SK-N-SH (cell line): ENCODE measurements at regions not wholly inside any gene's neighbourhood (a gene's known extent, or its start where the extent isn't known, plus 50 kb on each side); places are given as distances from the start of the nearest gene placed in this dataset.

Experiments used
- CTCF ChIA-PET: fragments of 300-600, 350-600 bp; formaldehyde crosslinking; extraction: SDS; loops from one replicate; lab custom pipeline; 2021; lab: Yijun Ruan, JAX
- POLR2A ChIA-PET: fragments of 350-600 bp; sonication (Branson Sonifier 250); formaldehyde crosslinking; extraction: SDS; loops from one replicate; lab custom pipeline; 2020; ENCODE audit warnings: antibody characterized with exemption, inconsistent platforms; lab: Yijun Ruan, JAX
- DNase-seq: peaks from one replicate; pipeline ENCODE4 v3.0.0; 2012
- H2AFZ ChIP-seq: fragments of 200-600 bp; sonication (generic); 2 replicates; pipeline ENCODE4 v1.8.1; 2016; ENCODE audit warnings: antibody characterized with exemption, mild to moderate bottlenecking, low read depth
- H3F3A ChIP-seq: fragments of 200-600 bp; sonication (generic); replicated peaks from 2 replicates; pipeline ENCODE3; 2016; ENCODE audit warnings: antibody characterized with exemption, mild to moderate bottlenecking; ENCODE audit not compliant: insufficient read depth
- H3K27ac ChIP-seq, 2 experiments: fragments of 200-500 bp in 1 of 2; fragments of 200-600 bp in 1 of 2; sonication (Bioruptor generic) in 1 of 2; sonication (generic), shearing (Covaris generic) in 1 of 2; 2 replicates each; pipeline versions ENCODE4 v1.5.1 to v1.6.1; 2014 to 2016; ENCODE audit warnings: low read depth in 2 of 2, inconsistent platforms in 1 of 2, low read length in 1 of 2, mild to moderate bottlenecking in 1 of 2, mixed read lengths in 1 of 2
- H3K27me3 ChIP-seq: fragments of 200-600 bp; sonication (generic), shearing (Covaris generic); 2 replicates; pipeline ENCODE4 v1.6.1; 2016; ENCODE audit warnings: mixed run types; ENCODE audit not compliant: insufficient read depth
- H3K36me3 ChIP-seq, 2 experiments: fragments of 200-500 bp in 1 of 2; fragments of 200-600 bp in 1 of 2; sonication (Bioruptor generic) in 1 of 2; sonication (generic) in 1 of 2; replicated peaks in 1 of 2; 2 replicates each; pipeline versions ENCODE3 to v1.5.1; 2014 to 2016; ENCODE audit warnings: low read length in 1 of 2, mild to moderate bottlenecking in 1 of 2; ENCODE audit not compliant: insufficient read depth in 2 of 2, control insufficient read depth in 1 of 2
- H3K4me1 ChIP-seq, 2 experiments: fragments of 200-500 bp in 1 of 2; fragments of 200-600 bp in 1 of 2; sonication (Bioruptor generic) in 1 of 2; sonication (generic), shearing (Covaris generic) in 1 of 2; 2 replicates each; pipeline versions ENCODE4 v1.5.1 to v1.6.1; 2014 to 2016; ENCODE audit warnings: low read depth in 1 of 2, low read length in 1 of 2, mixed run types in 1 of 2; ENCODE audit not compliant: insufficient read depth in 2 of 2, control insufficient read depth in 1 of 2
- H3K4me2 ChIP-seq: fragments of 200-600 bp; sonication (generic), shearing (Covaris generic); 2 replicates; pipeline ENCODE4 v1.6.1; 2017; ENCODE audit warnings: mixed run types
- H3K4me3 ChIP-seq, 2 experiments: fragments of 200-500 bp in 1 of 2; fragments of 200-600 bp in 1 of 2; sonication (Bioruptor generic) in 1 of 2; sonication (generic), shearing (Covaris generic) in 1 of 2; 2 replicates each; pipeline versions ENCODE4 v1.5.1 to v1.8.1; 2014 to 2016; ENCODE audit warnings: low read depth in 2 of 2, inconsistent platforms in 1 of 2, low read length in 1 of 2, mild to moderate bottlenecking in 1 of 2, mixed read lengths in 1 of 2, moderate library complexity in 1 of 2
- H3K79me2 ChIP-seq: fragments of 200-600 bp; sonication (generic); 2 replicates; pipeline ENCODE4 v1.8.1; 2017; ENCODE audit warnings: mild to moderate bottlenecking; ENCODE audit not compliant: insufficient read depth
- H3K9ac ChIP-seq: fragments of 200-600 bp; sonication (generic); 2 replicates; pipeline ENCODE4 v1.6.1; 2017; ENCODE audit warnings: mixed run types
- H3K9me2 ChIP-seq: fragments of 200-600 bp; sonication (generic); 2 replicates; pipeline ENCODE4 v1.6.1; 2017; ENCODE audit warnings: mixed run types
- H3K9me3 ChIP-seq: fragments of 200-600 bp; sonication (generic); 2 replicates; pipeline ENCODE4 v1.6.1; 2017; ENCODE audit warnings: mixed run types, mild to moderate bottlenecking, moderate library complexity
- H4K20me1 ChIP-seq: fragments of 200-600 bp; sonication (generic); 2 replicates; pipeline ENCODE4 v1.6.1; 2017; ENCODE audit warnings: mild to moderate bottlenecking, mixed run types; ENCODE audit not compliant: insufficient read depth
- CHD2 ChIP-seq: fragments of 150-350 bp; IDR thresholded peaks from 2 replicates; pipeline ENCODE4 v1.6.1; 2018; ENCODE audit warnings: low read length; ENCODE audit not compliant: partially characterized antibody
- CTCF ChIP-seq: fragments of 200-600 bp; sonication (generic); IDR thresholded peaks from 2 replicates; pipeline ENCODE4 v1.6.1; 2017; ENCODE audit warnings: antibody characterized with exemption, mild to moderate bottlenecking, moderate library complexity
- FOSL2 ChIP-seq: IDR thresholded peaks from 2 replicates; pipeline ENCODE4 v1.4.0; 2012; ENCODE audit warnings: low read depth, mild to moderate bottlenecking, moderate library complexity, borderline replicate concordance
- FOXJ3 ChIP-seq: sonication (generic); formaldehyde crosslinking; IDR thresholded peaks from 2 replicates; pipeline ENCODE4 v1.5.1; 2020; ENCODE audit warnings: mild to moderate bottlenecking, missing genetic modification reagents
- GATA2 ChIP-seq: sonication (generic); formaldehyde crosslinking; IDR thresholded peaks from 2 replicates; pipeline ENCODE4 v1.5.0; 2020; ENCODE audit warnings: mild to moderate bottlenecking, missing genetic modification reagents
- MAX ChIP-seq: IDR thresholded peaks from 2 replicates; pipeline ENCODE4 v1.4.0; 2012; ENCODE audit warnings: low read depth
- NRF1 ChIP-seq: IDR thresholded peaks from 2 replicates; pipeline ENCODE4 v1.6.1; 2012; ENCODE audit warnings: low read depth, mild to moderate bottlenecking, low read length
- PBX3 ChIP-seq: IDR thresholded peaks from 2 replicates; pipeline ENCODE4; 2012
- RCOR1 ChIP-seq: fragments of 150-350 bp; IDR thresholded peaks from 2 replicates; pipeline ENCODE4 v1.6.1; 2017; ENCODE audit warnings: antibody characterized with exemption, low read length
- RXRA ChIP-seq: IDR thresholded peaks from 2 replicates; pipeline ENCODE4 v1.4.0; 2012; ENCODE audit warnings: low read depth, mild to moderate bottlenecking, borderline replicate concordance
- SIN3A ChIP-seq: IDR thresholded peaks from 2 replicates; pipeline ENCODE4 v1.6.1; 2012; ENCODE audit warnings: low read depth, mild to moderate bottlenecking, low read length, moderate library complexity, borderline replicate concordance
- SMC3 ChIP-seq: IDR thresholded peaks from 2 replicates; pipeline ENCODE4 v1.6.1; 2012; ENCODE audit warnings: low read depth, low read length, improper control_type of control experiment
- YY1 ChIP-seq: IDR thresholded peaks from 2 replicates; pipeline ENCODE4 v1.4.0; 2012; ENCODE audit warnings: low read depth, mild to moderate bottlenecking
- ZBTB33 ChIP-seq: IDR thresholded peaks from 2 replicates; pipeline ENCODE4 v1.4.0; 2012; ENCODE audit warnings: low read depth, borderline replicate concordance
- WGBS: methylation state at CpG from one replicate; pipeline ENCODE4 v1.1.6; 2017; ENCODE audit warnings: low lambda C conversion rate; 5-methylcytosine and 5-hydroxymethylcytosine counted together

DNA sequence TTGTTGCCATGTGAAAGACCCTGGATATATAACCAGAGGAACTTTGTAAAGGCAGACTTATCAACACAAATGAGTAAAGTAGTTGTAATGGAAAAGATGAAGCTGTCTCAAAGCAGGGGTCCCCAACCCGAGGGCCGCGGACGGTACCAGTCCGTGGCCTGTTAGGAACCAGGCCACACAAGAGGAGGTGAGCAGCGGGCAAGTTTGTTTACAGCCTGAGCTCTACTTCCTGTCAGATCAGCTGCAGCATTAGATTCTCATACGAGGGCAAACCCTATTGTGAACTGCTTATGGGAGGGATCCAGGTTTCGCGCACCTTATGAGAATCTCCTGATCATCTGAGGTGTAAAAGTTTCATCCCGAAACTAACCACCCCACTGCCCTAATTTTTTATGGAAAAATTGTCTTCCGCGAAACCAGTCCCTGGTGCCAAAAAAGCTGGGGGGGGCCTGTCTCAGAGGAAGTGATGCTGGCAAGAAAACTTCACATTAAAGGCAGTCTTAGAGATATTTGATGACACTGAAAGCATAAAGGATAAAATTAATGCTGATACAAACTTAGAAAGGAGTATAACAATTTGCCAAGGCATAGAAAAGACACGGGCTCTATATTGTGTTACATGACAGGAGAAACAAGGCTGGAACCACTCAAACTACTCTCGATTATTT, 57.5 kb upstream of the MSTN start:
- DNase-seq = no peak
- H3K9me3 ChIP-seq = no peaks in the 10 kb centered on the region
- WGBS = 90% methylated on average over 14 of the region's 14 CpGs
- H2AFZ ChIP-seq = no peak overlapping the region
- no peaks in the 10 kb centered on the region for H3K36me3 ChIP-seq
- no peak overlapping the region for H3K4me2 ChIP-seq
- no peaks in the 10 kb centered on the region for H3K4me1 ChIP-seq
- no peaks in the 10 kb centered on the region for H3K79me2 ChIP-seq
- H3K27ac ChIP-seq = no peak overlapping the region
- H3K4me3 ChIP-seq = no peak overlapping the region
- no peak overlapping the region for H3K9ac ChIP-seq
- TF ChIP-seq RXRA (no peak), MAX (no peak), GATA2 (CRISPR knock-in tag) (no peak), PBX3 (no peak), SIN3A (no peak), CHD2 (no peak), NRF1 (no peak), YY1 (no peak), ZBTB33 (no peak), FOXJ3 (no peak), SMC3 (no peak), RCOR1 (no peak), CTCF (no peak), FOSL2 (no peak)
- POLR2A ChIA-PET = no interaction called here
- CTCF ChIA-PET = interaction anchor here (0.9 to 5.0 kb wide), 5 partner anchors 11 to 200 kb away, joined by 3 to 38 read pairs (median 4); partner anchors contain the start of gene HIBCH
- H4K20me1 ChIP-seq = no peaks in the 10 kb centered on the region
- no peaks in the 10 kb centered on the region for H3K27me3 ChIP-seq
- no peaks in the 10 kb centered on the region for H3K9me2 ChIP-seq
- H3F3A ChIP-seq = no peaks in the 10 kb centered on the region
